Hepatocyte (in vitro differentiated cells): ENCODE measurements at regions not wholly inside any gene's neighbourhood (a gene's known extent, or its start where the extent isn't known, plus 50 kb on each side); places are given as distances from the start of the nearest gene placed in this dataset.

Experiments used
- DNase-seq: peaks from one replicate; pipeline ENCODE4 v3.0.0-alpha.2; 2016; ENCODE audit warnings: low spot score
- H2AFZ ChIP-seq: fragments of 200-600 bp; sonication (generic); 2 replicates; pipeline ENCODE4 v1.6.0; 2016; ENCODE audit warnings: antibody characterized with exemption, mild to moderate bottlenecking
- H3K27ac ChIP-seq: fragments of 200-600 bp; sonication (generic); 2 replicates; pipeline ENCODE4 v1.5.1; 2016; ENCODE audit warnings: mild to moderate bottlenecking
- H3K27me3 ChIP-seq: fragments of 200-600 bp; sonication (generic); 2 replicates; pipeline ENCODE4 v1.6.1; 2016
- H3K36me3 ChIP-seq: fragments of 200-600 bp; sonication (generic); replicated peaks from 2 replicates; pipeline ENCODE4 v1.5.1; 2016; ENCODE audit warnings: low read depth; ENCODE audit not compliant: insufficient read depth
- H3K4me1 ChIP-seq: fragments of 200-600 bp; sonication (generic); 2 replicates; pipeline ENCODE4 v1.5.1; 2016; ENCODE audit warnings: mild to moderate bottlenecking, moderate library complexity; ENCODE audit not compliant: insufficient read depth
- H3K4me2 ChIP-seq: fragments of 200-600 bp; sonication (generic); 2 replicates; pipeline ENCODE4 v1.6.0; 2016
- H3K4me3 ChIP-seq: fragments of 200-600 bp; sonication (generic); 2 replicates; pipeline ENCODE4 v1.5.1; 2016; ENCODE audit warnings: mild to moderate bottlenecking
- H3K79me2 ChIP-seq: fragments of 200-600 bp; sonication (generic); 2 replicates; pipeline ENCODE4 v1.6.0; 2017; ENCODE audit warnings: mild to moderate bottlenecking
- H3K9me2 ChIP-seq: fragments of 200-600 bp; sonication (generic); replicated peaks from 2 replicates; pipeline ENCODE4 v1.6.0; 2017; ENCODE audit warnings: mild to moderate bottlenecking; ENCODE audit not compliant: insufficient read depth
- H3K9me3 ChIP-seq: fragments of 200-600 bp; sonication (generic); 2 replicates; pipeline ENCODE4 v1.5.1; 2016; ENCODE audit warnings: low read depth, mild to moderate bottlenecking
- H4K20me1 ChIP-seq: fragments of 200-600 bp; sonication (generic); 2 replicates; pipeline ENCODE4 v1.6.0; 2016; ENCODE audit warnings: mild to moderate bottlenecking; ENCODE audit not compliant: insufficient read depth, poor library complexity, severe bottlenecking
- CTCF ChIP-seq: fragments of 200-600 bp; sonication (generic); IDR thresholded peaks from 2 replicates; pipeline ENCODE4 v1.5.1; 2016; ENCODE audit warnings: antibody characterized with exemption, mild to moderate bottlenecking; ENCODE audit not compliant: poor library complexity
- EZH2 ChIP-seq: fragments of 200-600 bp; sonication (generic); IDR thresholded peaks from 2 replicates; pipeline ENCODE4 v1.6.1; 2016; ENCODE audit warnings: antibody characterized with exemption, mild to moderate bottlenecking, borderline replicate concordance
- EZH2phosphoT487 ChIP-seq: fragments of 200-600 bp; sonication (generic); IDR thresholded peaks from one replicate; pipeline ENCODE4 v1.6.1; 2018; ENCODE audit warnings: antibody characterized with exemption, mild to moderate bottlenecking, low read depth, moderate library complexity; ENCODE audit not compliant: unreplicated experiment, severe bottlenecking
- WGBS: methylation state at CpG from one replicate; pipeline ENCODE4 v1.1.6; 2016; ENCODE audit warnings: low lambda C conversion rate; ENCODE audit errors: missing lambda C conversion rate; 5-methylcytosine and 5-hydroxymethylcytosine counted together

DNA sequence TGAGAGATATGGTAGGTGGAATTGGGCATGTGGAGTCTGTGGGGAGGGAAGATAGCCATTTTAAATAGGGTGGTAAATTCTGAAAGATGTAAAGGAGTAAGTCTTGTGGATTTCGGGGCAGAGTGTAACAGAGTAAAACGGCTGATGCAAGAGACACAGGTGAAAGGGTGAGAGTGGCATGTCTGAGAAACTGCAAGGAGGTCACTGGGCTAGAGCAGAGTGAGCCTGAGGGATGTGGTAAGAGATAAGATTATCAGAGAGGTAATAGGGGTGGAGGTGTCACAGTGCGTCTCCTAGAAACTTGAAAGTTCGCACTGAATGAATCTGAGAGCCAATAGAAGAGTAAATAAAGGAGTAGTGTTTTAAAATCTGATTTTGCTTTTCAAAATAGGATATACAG is 308.1 kb downstream of the EPM2A start:
- no peaks in the 10 kb centered on the region for H3K9me2 ChIP-seq
- H3K9me3 ChIP-seq = no peaks in the 10 kb centered on the region
- H4K20me1 ChIP-seq = no peaks in the 10 kb centered on the region
- no peaks in the 10 kb centered on the region for H3K36me3 ChIP-seq
- peak; percentile 7 for DNase-seq
- TF ChIP-seq CTCF (no peak), EZH2phosphoT487 (no peak), EZH2 (no peak)
- no peaks in the 10 kb centered on the region for H3K27me3 ChIP-seq
- WGBS = 35% methylated on average over 4 of the region's 4 CpGs
- H3K4me1 ChIP-seq = no peaks in the 10 kb centered on the region
- no peak overlapping the region for H3K4me2 ChIP-seq
- H3K27ac ChIP-seq = no peak overlapping the region
- no peak overlapping the region for H3K4me3 ChIP-seq
- no peak overlapping the region for H2AFZ ChIP-seq
- H3K79me2 ChIP-seq = no peaks in the 10 kb centered on the region

GRCh38 chr6:145428706-145429105 is 306.6 kb downstream of the EPM2A start:
- no peaks in the 10 kb centered on the region for H3K27me3 ChIP-seq
- no peaks in the 10 kb centered on the region for H3K4me1 ChIP-seq
- H3K9me2 ChIP-seq = no peaks in the 10 kb centered on the region
- H3K4me3 ChIP-seq = no peak overlapping the region
- TF ChIP-seq CTCF = no peak
- TF ChIP-seq EZH2phosphoT487 = no peak
- no peak for TF ChIP-seq EZH2
- no peak for DNase-seq
- H3K79me2 ChIP-seq = no peaks in the 10 kb centered on the region
- no peak overlapping the region for H2AFZ ChIP-seq
- H4K20me1 ChIP-seq = no peaks in the 10 kb centered on the region
- no peak overlapping the region for H3K4me2 ChIP-seq
- no peak overlapping the region for H3K27ac ChIP-seq
- 23% methylated on average over 6 of the region's 6 CpGs for WGBS
- no peaks in the 10 kb centered on the region for H3K36me3 ChIP-seq
- H3K9me3 ChIP-seq = no peaks in the 10 kb centered on the region

GRCh38 chr6:145442110-145442509 is 293.2 kb downstream of the EPM2A start:
- no peaks in the 10 kb centered on the region for H3K27me3 ChIP-seq
- no peaks in the 10 kb centered on the region for H3K4me1 ChIP-seq
- TF ChIP-seq CTCF = no peak
- TF ChIP-seq EZH2 = no peak
- no peak for TF ChIP-seq EZH2phosphoT487
- H3K9me3 ChIP-seq = no peaks in the 10 kb centered on the region
- no peaks in the 10 kb centered on the region for H3K79me2 ChIP-seq
- DNase-seq = no peak
- H3K36me3 ChIP-seq = no peaks in the 10 kb centered on the region
- WGBS = 93% methylated on average over 2 of the region's 2 CpGs
- H3K27ac ChIP-seq = no peak overlapping the region
- no peak overlapping the region for H2AFZ ChIP-seq
- H4K20me1 ChIP-seq = no peaks in the 10 kb centered on the region
- no peak overlapping the region for H3K4me2 ChIP-seq
- H3K9me2 ChIP-seq = no peaks in the 10 kb centered on the region
- no peak overlapping the region for H3K4me3 ChIP-seq

DNA sequence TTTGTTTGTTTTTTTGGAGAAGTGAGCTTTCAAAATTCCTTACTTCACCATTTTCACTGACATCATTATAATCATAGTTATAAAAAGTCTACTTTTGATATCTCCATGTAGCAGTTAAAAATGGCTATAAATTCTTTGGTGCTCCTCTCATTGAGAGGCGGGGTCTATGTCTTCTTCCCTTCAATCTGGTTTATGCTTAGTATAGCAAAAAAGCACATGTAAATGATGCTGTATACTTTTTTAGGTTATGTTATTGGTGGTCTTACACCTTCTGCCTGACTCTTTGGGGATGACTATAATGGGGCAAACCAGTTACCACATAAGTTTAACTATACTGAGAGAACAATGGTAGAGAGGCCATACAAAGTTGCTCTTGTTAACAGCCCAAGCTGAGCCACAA is 289.6 kb downstream of the EPM2A start:
- H3K4me3 ChIP-seq = no peak overlapping the region
- no peak overlapping the region for H3K27ac ChIP-seq
- H3K9me2 ChIP-seq = no peaks in the 10 kb centered on the region
- DNase-seq = no peak
- H4K20me1 ChIP-seq = no peaks in the 10 kb centered on the region
- no peak overlapping the region for H2AFZ ChIP-seq
- H3K9me3 ChIP-seq = no peaks in the 10 kb centered on the region
- H3K36me3 ChIP-seq = no peaks in the 10 kb centered on the region
- H3K79me2 ChIP-seq = no peaks in the 10 kb centered on the region
- H3K4me1 ChIP-seq = no peaks in the 10 kb centered on the region
- TF ChIP-seq EZH2phosphoT487 (no peak), CTCF (no peak), EZH2 (no peak)
- H3K27me3 ChIP-seq = no peaks in the 10 kb centered on the region
- H3K4me2 ChIP-seq = no peak overlapping the region
- 74% methylated on average over 1 of the region's 1 CpG for WGBS
